ENCODE measurements at regions not wholly inside any gene's neighbourhood (a gene's known extent, or its start where the extent isn't known, plus 50 kb on each side); places are given as distances from the start of the nearest gene placed in this dataset.

DNA sequence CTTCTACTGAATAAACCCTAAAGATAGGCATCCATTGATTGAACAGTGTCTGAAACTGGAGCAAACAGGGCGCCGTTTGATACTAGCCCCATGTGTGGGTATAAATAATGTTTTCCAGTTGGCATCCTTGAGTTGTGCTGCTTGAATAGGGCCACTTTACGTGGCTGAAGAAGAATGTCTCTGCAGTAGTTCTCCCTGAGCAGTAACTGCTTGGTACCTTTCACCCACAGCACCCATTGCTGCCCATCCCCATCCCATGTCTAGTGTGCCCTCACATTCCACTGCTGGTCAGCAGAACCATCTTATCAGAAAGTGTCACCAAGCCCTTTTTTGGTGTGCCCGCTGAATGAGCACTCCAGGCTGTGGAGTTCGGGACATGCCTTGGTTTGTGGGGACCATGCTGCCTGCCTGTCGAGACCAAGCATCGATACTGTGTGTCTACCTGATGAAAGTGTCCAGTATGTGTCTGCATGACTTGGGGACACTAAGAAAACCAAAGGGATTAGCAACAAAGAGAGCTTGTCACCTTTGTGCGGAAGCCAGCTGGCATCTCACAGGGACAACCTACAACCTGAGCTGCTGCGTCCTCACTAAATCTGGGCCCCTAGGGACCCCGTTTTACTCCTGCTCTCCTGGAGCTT is 162.0 kb downstream of the TM9SF2 start:
- DNase-seq (ENCODE audit: low read depth) = no peak

DNA sequence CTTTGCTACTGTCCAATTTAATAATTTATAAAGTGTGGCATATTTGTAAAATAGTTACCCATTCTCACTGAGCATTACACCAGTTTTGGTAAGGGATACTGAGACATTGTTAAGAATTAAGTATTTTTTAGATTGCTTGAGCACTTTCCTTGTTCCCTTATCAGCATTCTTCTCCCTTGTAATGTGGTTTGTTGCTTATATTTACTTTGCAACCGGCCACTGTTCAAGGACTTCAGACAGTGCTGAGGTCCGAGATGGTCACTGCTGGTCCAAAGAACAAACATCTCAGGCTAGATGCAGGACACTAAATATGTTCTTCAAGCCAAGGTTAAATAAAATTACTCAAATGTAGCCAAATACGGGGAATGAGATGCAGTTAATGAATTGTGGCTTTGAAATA is 161.4 kb downstream of the TM9SF2 start:
- DNase-seq (ENCODE audit: low read depth) = no peak

DNA sequence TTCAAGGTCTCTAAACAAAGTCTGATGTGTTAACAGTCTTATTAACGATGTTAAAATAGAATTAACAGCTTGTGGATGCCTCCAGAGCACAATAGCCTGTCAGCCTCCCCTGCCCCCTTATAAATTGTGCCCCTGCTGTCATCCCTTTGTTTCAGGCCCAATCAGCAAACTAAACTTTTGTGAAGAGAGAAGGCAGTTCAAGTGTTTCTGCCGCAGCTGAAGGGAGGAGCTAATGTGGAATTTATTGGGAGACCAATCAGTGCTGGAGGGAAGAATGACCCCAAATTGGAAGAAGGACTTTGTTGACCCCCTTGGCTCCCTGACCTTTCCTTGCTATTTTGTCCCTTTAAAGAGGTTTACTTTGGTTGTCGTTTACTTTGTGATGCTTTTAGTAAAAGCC is 160.5 kb downstream of the TM9SF2 start:
- DNase-seq (ENCODE audit: low read depth) = no peak

DNA sequence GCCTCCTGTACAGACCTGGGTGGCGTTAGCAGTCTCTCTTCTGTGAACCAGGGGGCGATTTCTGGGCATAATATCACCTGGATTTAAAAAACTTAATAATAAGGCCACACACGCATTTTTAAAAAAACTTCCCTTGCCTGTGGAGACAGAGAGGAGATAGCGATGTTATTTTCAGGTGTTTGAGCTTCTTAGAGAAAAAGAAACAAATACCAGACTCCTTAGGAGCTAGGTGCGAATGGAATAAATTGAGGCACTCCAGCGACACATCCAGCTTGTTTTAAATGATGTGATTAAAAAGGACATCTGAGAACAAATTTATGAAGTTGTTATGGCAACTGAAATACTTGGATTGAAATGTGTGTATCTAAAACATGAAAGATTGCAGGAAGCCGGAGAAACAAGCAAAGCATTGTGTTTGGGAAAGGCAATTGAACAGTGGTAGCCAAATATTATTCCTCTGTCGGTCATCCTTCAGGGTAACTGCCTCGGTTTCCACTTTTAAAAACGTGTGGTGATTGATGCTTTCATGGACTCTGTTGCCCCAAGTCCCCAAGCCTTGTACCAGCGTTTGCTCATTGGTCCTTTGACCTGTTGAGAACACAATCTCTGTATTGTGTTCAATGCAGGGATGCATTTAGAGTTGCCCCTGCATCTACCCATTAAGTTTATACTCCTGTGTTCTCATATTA is 158.7 kb downstream of the TM9SF2 start:
- DNase-seq (ENCODE audit: low read depth) = no peak

DNA sequence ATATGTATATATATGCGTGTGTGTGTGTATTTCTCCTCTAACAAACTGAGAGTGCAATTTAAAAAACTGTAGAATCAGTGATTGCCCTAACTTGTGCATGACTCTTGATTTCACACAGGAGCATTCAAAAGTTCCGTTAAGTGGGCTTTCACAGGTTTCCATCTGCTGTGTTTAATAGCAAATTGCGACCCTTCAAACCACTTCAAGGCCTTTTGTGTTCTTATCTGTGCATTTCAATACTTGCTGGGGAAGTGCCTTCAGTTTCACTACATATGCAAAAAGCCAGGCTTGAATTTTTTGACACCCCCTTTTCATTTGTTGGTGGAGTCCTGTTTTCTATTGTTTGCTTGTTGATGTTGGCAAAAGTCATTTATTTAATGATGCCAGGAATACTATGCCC is 158.0 kb downstream of the TM9SF2 start:
- DNase-seq (ENCODE audit: low read depth) = no peak

DNA sequence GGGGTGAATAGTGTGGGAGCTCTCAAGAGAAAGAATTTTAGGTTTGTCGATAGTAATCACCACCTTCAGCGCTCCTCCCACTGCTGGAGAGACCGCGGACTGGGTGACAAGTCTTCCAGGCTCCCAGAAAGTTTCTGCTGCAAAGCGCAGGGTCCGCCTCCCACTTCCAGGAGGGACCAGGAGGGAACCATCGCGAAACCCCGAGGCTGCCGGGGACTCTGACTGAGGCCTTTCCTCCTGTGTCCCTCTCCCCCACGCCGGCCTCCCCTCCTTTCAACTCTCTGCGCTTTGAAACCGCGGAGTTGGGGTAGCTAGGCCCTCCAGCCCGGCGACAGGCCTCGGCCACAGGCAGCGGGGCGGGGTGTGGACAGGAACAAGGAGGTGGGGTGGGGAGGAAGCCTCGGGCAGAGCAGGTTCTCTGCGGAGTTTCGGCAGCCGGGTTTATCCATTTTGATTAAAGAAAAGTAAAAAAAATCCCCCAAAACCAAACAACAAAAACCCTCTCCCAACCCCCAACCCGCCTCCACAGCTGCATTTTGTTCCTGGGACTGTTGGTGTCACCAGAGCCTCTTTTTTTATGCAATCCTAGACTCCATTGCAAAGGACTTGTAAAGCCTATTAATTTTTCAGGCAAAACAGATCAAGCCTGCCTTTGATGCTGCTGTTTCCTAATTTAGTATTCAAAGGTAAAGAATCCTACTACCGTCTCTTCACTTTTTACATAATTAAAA is 157.2 kb downstream of the TM9SF2 start:
- DNase-seq (ENCODE audit: low read depth) = peak; percentile 55

DNA sequence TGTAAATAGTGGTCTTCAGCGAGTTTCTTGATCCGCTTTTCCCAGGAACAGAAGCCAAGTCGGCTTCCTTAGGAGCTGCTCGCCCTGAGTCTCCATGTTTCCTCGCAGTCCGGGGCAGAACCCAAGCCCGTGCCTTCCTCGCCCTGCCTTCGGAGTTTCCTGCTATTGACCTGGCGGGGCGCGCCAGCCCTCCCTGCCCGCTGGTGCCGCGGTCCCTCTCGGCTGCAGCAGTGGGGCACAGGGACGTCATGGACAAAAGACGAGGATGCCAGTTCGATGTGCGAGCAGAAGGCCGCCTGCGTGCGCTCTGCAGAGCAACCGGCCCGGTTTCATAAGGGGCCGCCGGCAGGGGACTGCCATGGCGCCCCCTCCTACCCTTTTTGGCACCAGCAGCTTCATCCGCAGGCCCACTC is 156.6 kb downstream of the TM9SF2 start:
- DNase-seq (ENCODE audit: low read depth) = peak; percentile 24

DNA sequence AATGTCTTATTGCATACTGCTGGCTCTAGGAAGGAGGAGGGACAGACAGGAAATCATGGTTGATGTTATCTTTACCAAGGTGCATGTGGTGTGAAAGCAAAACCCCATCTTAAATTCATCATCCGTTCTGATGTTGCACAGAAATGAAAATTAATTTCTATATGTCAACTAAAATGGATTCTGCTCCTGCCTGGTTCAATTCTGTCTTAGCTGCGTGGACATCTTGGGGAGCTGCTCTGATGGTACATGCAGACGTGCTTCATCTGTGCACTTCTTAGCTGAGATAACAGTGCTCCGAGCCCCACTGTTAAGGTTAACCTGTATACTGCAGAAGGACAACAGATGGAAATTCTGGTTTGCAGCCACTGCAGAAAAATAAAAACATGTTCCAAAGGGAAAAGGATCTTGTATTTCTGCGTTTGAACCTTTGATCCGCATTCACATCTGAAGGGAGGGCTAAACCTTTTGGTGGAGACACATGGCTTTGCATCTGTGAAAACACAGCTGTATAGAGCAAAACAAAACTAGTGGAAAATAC is 155.6 kb downstream of the TM9SF2 start:
- DNase-seq (ENCODE audit: low read depth) = no peak

DNA sequence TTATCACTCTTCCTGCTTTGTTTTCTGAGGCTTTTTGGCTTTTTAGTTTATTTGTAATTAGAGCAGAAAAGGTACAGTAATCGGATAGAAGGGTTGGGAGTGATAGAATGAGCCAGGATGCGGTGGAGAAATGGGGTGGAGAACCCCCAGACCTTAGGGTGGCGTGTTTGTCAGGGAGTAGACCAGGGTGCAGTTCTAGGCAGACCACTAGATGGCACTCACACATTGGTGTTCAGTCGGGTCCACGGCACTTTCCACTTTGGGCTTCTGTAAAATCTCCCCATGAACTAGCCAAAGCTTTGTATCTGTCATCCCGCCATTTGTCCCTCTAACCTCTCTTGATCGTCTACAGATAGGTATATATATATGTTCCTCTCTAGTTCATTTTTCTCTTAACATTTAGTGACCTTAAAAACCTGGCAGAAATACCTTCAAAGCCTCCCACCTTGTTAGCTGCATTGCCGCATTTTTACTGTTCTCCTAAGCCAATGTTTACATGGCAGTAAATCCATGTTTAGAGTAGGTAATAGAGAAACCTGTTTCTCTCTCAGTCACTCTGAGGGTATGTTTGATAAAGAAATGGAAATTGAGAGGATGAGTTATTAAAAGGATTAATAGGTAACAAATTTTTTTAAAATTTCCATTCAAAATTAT is 154.9 kb downstream of the TM9SF2 start:
- DNase-seq (ENCODE audit: low read depth) = peak; percentile 70

DNA sequence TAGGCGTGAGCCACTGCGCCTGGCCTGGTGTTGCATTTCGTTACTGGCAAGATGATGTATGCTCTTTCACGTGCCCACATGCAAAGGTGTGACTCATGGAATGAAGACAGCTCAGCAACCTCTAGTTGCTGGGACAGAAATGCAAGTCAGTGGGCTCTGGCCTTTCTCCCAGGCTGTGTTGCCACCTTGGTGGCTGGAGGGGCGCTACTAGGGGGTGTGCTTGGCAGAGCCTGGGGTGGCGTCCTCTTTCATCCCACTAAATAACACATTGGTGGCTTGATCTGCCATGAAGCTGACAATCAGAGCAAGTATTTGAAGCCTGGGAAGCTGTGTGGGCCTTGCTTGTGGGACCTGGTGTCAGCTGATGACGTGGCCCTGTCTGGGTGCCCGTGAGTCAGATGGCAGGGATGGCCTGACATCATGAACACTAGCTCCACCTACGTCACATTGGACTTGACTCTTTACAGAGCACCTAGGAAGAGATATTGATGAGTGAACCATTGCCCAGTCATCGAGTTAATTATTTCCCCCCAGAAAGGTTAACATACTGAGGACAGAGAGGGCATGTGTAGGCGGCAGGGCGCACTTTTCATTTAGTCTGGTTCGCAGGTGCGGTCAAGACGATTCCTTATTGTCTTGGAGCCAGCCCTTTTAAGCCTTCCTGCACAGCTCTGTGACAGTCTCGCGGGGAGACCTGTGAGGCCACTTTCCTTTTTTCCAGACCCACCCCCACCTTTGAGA is 154.2 kb downstream of the TM9SF2 start:
- peak; percentile 32 for DNase-seq (ENCODE audit: low read depth)

DNA sequence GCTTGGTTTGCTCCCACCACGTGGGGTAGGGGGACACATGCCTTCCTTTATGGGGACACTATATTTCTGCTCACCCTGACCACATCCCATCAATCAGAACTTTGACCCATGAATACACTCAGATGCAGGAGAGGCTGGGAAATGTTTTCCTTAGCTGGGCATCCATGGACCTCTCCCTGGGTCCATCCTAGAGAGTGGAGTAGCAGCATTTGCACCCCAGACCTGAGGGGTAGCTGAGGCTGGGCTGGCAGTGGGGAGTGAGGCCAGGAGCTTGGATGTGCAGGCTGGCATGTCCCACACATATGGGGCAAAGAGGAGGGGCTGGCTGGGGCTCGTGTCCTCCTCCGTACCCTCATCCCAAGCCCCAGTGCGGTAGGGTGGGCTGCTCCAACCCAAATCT is 152.8 kb downstream of the TM9SF2 start:
- DNase-seq (ENCODE audit: low read depth) = no peak

DNA sequence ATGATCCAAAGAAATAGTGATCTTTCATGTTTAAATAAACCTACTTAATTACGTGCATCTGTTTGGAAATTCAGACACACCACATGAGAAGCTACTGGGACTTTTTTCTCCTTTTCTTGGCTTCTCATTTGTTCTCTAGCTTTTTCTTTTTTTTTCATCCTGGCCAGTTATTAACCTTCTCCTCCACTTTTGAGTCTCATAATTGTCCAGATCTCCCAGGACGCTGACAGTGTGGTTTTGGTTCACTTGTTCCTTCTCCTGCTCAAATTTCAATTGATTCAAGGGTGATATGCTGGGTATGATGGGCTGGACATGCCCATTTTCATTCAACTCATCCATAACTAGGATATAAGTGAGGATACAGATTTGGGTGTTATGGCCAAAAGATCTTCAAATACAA is 152.3 kb downstream of the TM9SF2 start:
- DNase-seq (ENCODE audit: low read depth) = no peak

DNA sequence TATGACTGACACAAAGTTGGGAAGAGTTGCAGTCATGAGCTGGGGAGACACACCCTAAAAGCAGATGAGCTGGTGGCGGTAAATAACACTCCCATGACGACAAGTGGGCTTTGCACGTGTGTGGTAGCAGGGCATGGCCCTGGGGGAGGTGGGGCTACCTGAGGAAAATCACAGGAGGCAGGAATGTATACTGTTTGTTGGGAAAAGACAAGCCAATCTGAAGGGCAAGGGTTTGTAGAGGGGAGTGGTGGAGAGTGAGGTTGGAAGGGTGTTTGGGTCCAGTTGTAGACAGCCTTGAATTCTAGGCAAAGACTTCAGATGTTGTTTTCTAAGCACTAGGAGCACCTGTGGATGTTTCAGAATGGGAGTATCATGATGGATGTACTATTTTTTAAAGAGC is 151.6 kb downstream of the TM9SF2 start:
- DNase-seq (ENCODE audit: low read depth) = no peak

DNA sequence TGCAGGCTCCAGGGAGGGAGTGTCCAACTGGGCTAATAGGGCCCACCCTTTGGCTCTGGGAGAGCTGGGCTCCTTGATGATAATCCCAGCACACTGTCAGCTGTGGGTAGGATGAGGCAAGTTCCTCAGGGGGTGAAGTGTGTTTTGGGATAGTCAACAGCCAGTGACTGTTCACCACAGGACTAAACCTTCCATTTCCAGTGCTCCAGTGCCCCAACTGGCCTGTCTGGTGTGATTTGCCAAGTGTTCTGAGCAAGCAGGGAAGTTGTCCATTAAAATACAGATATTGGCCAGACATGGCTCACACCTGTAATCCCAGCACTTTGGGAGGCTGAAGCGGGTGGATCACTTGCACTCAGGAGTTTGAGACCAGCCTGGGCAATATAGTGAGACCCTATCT is 150.9 kb downstream of the TM9SF2 start:
- DNase-seq (ENCODE audit: low read depth) = no peak

DNA sequence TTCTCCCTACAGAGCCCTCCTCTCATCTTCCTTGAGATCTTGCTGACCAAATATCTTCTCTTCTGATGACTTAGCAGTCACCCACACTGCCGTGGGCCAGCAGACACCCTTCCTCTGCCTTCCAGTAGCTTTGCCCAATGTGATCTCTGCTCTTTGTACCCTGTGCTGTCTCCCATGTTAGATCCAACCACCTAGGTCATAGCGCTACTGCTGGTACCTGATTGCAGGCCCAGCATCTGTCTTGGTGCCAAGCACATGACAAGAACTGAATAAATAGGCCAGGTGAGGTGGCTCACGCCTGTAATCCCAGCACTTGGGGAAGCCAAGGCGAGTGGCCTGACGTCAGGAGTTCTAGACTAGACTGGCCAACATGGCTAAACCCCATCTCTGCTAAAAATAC is 149.7 kb downstream of the TM9SF2 start:
- DNase-seq (ENCODE audit: low read depth) = no peak

DNA sequence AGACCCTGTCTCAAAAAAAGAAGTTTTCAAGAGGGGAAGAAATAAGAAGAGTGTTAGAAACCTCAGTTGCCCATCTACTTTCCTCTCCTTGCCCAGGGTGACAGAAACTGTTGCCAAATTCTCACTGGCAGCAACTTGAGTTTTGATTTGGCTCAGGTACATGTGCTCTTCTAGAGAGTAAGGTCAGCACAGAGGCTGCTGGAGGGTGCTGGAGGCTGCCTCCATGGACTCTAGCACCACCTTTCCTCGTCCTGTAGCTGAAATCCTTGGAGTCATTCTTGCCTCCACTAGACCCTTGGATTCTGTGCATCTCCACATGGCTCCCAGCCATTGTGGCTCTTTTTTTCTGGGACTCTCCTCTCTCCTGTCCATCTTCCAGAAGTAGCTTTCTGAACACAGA is 149.1 kb downstream of the TM9SF2 start:
- DNase-seq (ENCODE audit: low read depth) = no peak

DNA sequence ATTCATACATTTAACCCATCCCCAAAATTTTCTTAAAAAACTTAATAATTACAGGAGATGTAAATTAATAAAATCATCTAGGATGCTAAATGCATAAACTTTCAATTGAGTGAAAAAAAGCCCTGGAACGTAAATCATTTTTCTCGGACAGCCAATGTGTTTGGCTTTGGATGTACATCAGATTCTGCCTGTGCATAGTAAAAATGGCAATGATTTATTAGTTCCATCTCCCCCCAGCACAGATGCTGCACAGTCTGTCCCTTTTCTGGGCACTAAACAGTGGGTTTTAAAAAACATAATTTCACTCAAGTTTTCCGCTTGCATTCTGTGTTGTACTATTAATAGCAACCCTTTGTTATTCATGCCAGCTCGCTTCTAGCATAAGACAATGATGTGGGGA is 147.7 kb downstream of the TM9SF2 start:
- no peak for DNase-seq (ENCODE audit: low read depth)

DNA sequence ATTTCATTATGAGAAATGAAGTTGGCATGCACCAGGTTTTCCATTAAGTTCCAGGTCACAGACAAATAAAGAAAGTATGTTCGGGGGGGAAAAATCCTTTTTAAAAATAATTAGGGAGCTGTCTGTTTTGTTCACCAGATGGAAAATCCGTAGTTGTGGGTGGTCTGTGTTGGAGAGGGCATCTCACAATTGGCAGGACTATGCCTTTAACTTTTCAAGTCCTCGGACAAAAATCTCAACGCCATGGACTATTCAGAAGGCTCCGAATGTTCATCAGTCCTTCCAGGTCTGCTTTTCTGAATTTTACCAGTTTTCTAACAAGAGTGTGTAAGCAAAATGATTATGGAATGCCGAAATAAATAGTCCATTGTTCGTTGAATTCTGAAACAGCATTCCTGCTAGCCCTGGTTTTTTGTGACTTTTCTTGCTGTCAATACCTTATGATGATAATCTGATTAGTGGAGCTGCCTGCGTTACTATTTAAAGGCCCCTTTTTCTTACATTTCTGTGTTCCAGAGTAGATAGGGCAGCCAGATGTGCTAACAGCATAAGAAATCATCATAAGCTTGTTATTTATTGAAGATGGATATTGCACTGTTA is 146.9 kb downstream of the TM9SF2 start:
- no peak for DNase-seq (ENCODE audit: low read depth)

DNA sequence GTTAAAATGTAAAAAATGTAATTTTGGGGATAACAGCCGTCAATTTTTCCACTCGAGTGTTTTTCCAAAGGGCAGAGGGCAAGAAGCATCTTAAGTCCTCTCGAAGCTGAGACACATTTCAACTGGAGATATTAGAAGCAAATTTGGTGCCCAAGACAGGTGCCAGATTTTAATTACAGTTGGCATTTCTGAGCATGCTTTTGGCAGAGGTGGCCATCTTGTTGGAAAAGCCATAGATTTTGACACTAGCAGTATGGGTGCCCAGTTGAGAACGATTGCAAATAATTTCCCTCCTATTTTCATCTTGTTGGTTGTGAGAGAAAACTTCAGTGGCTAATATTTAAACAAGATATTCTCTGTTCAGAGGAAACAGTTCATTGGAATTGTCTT is 146.3 kb downstream of the TM9SF2 start:
- DNase-seq (ENCODE audit: low read depth) = no peak

DNA sequence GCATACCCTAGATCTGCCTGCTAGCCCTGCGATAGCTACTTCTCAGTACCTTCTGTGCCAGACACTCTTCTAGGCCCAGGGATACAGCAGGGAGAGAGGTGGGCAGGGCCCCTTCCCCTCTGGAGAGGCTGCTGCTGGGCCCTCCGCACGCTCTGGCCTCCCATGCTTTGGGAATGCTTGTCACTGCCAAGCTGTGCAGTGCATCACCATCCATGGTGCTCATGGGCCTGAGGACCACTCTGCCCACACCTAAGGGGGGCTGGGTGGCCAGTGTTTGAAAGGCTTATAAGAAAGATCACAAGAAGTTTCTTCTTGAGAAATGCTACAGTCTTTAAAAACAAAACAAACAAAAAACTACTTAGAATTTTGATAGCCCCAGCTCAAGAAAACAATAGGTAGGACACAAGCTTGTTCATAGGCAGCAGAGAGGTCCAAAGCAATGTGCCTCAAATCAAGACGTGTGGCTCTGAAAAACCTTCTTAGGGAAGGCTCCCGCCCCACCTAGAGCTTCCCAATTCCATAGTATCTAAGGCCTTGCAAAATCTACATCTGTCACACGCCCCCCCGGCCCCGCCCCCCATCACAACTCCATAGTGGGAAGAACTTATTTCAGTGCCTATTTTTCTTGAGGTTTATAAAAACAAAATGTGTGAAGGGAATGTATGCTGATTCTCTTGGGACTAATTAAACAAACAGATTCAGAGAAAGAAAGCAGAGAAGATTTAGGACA is 145.8 kb downstream of the TM9SF2 start:
- DNase-seq (ENCODE audit: low read depth) = no peak

DNA sequence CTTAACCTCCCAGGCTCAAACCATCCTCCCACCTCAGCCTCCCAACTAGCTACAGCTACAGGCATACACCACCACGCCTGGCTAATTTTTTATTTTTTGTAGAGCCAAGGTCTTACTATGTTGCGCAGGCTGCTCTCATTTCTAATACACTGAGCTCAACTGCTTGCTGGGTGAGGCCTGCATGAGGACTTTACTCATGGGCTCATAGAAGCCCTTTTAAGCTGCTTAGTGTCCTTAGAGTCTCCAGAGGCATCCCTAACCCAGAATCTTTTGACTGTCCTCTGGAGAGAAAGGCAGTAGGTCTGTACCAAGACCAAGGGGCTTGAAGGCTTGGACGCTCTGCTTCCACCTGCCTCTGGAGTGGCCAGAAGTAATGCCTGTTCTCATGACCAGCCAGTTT is 141.6 kb downstream of the TM9SF2 start:
- no peak for DNase-seq (ENCODE audit: low read depth)
